MM.1S (cell line): ENCODE measurements at regions not wholly inside any gene's neighbourhood (a gene's known extent, or its start where the extent isn't known, plus 50 kb on each side); places are given as distances from the start of the nearest gene placed in this dataset.

Experiments
- DNase-seq: peaks from one replicate; pipeline ENCODE4 v3.0.0-alpha.2; 2015
- H2AFZ ChIP-seq: fragments of 300-600 bp; sonication (generic); 2 replicates; pipeline ENCODE4 v1.6.0; 2016; ENCODE audit warnings: antibody characterized with exemption, low read length
- H3F3A ChIP-seq: fragments of 300-600 bp; sonication (generic); 2 replicates; pipeline ENCODE4 v1.6.1; 2016; ENCODE audit warnings: mild to moderate bottlenecking, antibody characterized with exemption, low read length, moderate library complexity, mixed read lengths; ENCODE audit not compliant: insufficient read depth
- H3K27ac ChIP-seq: fragments of 300-600 bp; sonication (generic); 2 replicates; pipeline ENCODE4 v1.5.1; 2016; ENCODE audit warnings: mild to moderate bottlenecking, low read length
- H3K27me3 ChIP-seq: fragments of 300-600 bp; sonication (generic); replicated peaks from 2 replicates; pipeline ENCODE4 v1.6.0; 2016; ENCODE audit warnings: low read length; ENCODE audit not compliant: insufficient read depth
- H3K36me3 ChIP-seq: fragments of 300-600 bp; sonication (generic); replicated peaks from 2 replicates; pipeline ENCODE4 v1.6.1; 2016; ENCODE audit warnings: mild to moderate bottlenecking, low read length, mixed read lengths; ENCODE audit not compliant: insufficient read depth
- H3K4me1 ChIP-seq: fragments of 300-600 bp; sonication (generic); 2 replicates; pipeline ENCODE4 v1.6.1; 2016; ENCODE audit warnings: low read length, mixed read lengths
- H3K4me2 ChIP-seq: fragments of 300-600 bp; sonication (generic); 2 replicates; pipeline ENCODE4 v1.6.0; 2016; ENCODE audit warnings: low read depth, low read length
- H3K4me3 ChIP-seq: fragments of 300-600 bp; sonication (generic); 2 replicates; pipeline ENCODE4 v1.5.1; 2016; ENCODE audit warnings: low read length, mixed read lengths
- H3K79me2 ChIP-seq: fragments of 300-600 bp; sonication (generic); 2 replicates; pipeline ENCODE4 v1.6.1; 2016; ENCODE audit warnings: mixed run types, low read length, mixed read lengths
- H3K9ac ChIP-seq: fragments of 300-600 bp; sonication (generic); 2 replicates; pipeline ENCODE4 v1.6.1; 2016; ENCODE audit warnings: low read length, mixed read lengths
- H3K9me2 ChIP-seq: fragments of 300-600 bp; sonication (generic); replicated peaks from 2 replicates; pipeline ENCODE4 v1.6.1; 2016; ENCODE audit warnings: mild to moderate bottlenecking, low read length, mixed read lengths; ENCODE audit not compliant: insufficient read depth
- H3K9me3 ChIP-seq: fragments of 300-600 bp; sonication (generic); replicated peaks from 2 replicates; pipeline ENCODE4 v1.6.1; 2016; ENCODE audit warnings: mild to moderate bottlenecking, low read length, mixed read lengths; ENCODE audit not compliant: insufficient read depth
- H4K20me1 ChIP-seq: fragments of 300-600 bp; sonication (generic); 2 replicates; pipeline ENCODE4 v1.6.1; 2016; ENCODE audit warnings: mild to moderate bottlenecking, low read length, moderate library complexity, mixed read lengths; ENCODE audit not compliant: insufficient read depth
- CTCF ChIP-seq: fragments of 300-600 bp; sonication (generic); IDR thresholded peaks from 2 replicates; pipeline ENCODE4 v1.5.1; 2016; ENCODE audit warnings: antibody characterized with exemption, low read length, mixed read lengths
- EZH2 ChIP-seq: fragments of 300-600 bp; sonication (generic); optimal IDR thresholded peaks from 2 replicates; pipeline ENCODE3; 2017; ENCODE audit warnings: low read depth, mild to moderate bottlenecking, antibody characterized with exemption, low read length, mixed read lengths
- EZH2phosphoT487 ChIP-seq: fragments of 300-600 bp; sonication (generic); IDR thresholded peaks from 2 replicates; pipeline ENCODE4 v1.6.1; 2018; ENCODE audit warnings: antibody characterized with exemption, low read length

GRCh38 chr7:20276705-20277472, 53.8 kb upstream of the ITGB8 start:
- H3K79me2 ChIP-seq: no peaks in the 10 kb centered on the region
- H3K4me3 ChIP-seq: no peak overlapping the region
- no peak overlapping the region for H2AFZ ChIP-seq
- H3F3A ChIP-seq: no peaks in the 10 kb centered on the region
- no peak overlapping the region for H3K9ac ChIP-seq
- no peak overlapping the region for H3K4me2 ChIP-seq
- H3K27ac ChIP-seq: no peak overlapping the region
- H3K4me1 ChIP-seq: no peaks in the 10 kb centered on the region
- no peaks in the 10 kb centered on the region for H3K27me3 ChIP-seq
- no peaks in the 10 kb centered on the region for H4K20me1 ChIP-seq
- no peaks in the 10 kb centered on the region for H3K9me3 ChIP-seq
- no peak for DNase-seq
- no peaks in the 10 kb centered on the region for H3K36me3 ChIP-seq
- no peaks in the 10 kb centered on the region for H3K9me2 ChIP-seq
- TF ChIP-seq EZH2 (no peak), EZH2phosphoT487 (no peak), CTCF (no peak)

GRCh38 chr7:20279979-20280378, 50.7 kb upstream of the ITGB8 start:
- no peaks in the 10 kb centered on the region for H3K9me3 ChIP-seq
- no peak for TF ChIP-seq EZH2phosphoT487
- TF ChIP-seq EZH2: no peak
- TF ChIP-seq CTCF: no peak
- no peaks in the 10 kb centered on the region for H3K27me3 ChIP-seq
- H3K4me3 ChIP-seq: no peak overlapping the region
- H2AFZ ChIP-seq: no peak overlapping the region
- H3K4me1 ChIP-seq: peaks cover 22% of the 10 kb centered on the region
- H3K9me2 ChIP-seq: no peaks in the 10 kb centered on the region
- no peaks in the 10 kb centered on the region for H3K36me3 ChIP-seq
- H3K27ac ChIP-seq: no peak overlapping the region
- peaks cover 17% of the 10 kb centered on the region for H3F3A ChIP-seq
- no peak overlapping the region for H3K9ac ChIP-seq
- no peaks in the 10 kb centered on the region for H4K20me1 ChIP-seq
- no peaks in the 10 kb centered on the region for H3K79me2 ChIP-seq
- DNase-seq: no peak
- no peak overlapping the region for H3K4me2 ChIP-seq

GRCh38 chr7:20280475-20281351, 50.0 kb upstream of the ITGB8 start:
- Histone ChIP-seq H3K4me3 (no peak overlapping the region), H3K27ac (no peak overlapping the region), H3K27me3 (no peaks in the 10 kb centered on the region), H3K36me3 (no peaks in the 10 kb centered on the region), H3F3A (peaks cover 17% of the 10 kb centered on the region), H3K4me1 (peaks cover 24% of the 10 kb centered on the region), H4K20me1 (no peaks in the 10 kb centered on the region), H3K4me2 (no peak overlapping the region), H3K9me2 (no peaks in the 10 kb centered on the region), H2AFZ (no peak overlapping the region), H3K9me3 (no peaks in the 10 kb centered on the region), H3K9ac (no peak overlapping the region), H3K79me2 (no peaks in the 10 kb centered on the region)
- DNase-seq: no peak
- TF ChIP-seq EZH2phosphoT487 (no peak), CTCF (no peak), EZH2 (no peak)
